H1 (cell line): ENCODE measurements at regions not wholly inside any gene's neighbourhood (a gene's known extent, or its start where the extent isn't known, plus 50 kb on each side); places are given as distances from the start of the nearest gene placed in this dataset.
"Not testable (repeated sequence)": the region's sequence is repeated elsewhere in the genome, so short reads cannot be mapped to it uniquely, and the experiment has no call there.

Source experiments
- CTCF ChIA-PET: fragments of 300-600 bp; sonication (Branson Sonifier 250); formaldehyde crosslinking; loops from one replicate; lab custom pipeline; 2021; ENCODE audit not compliant: partially characterized antibody; lab: Charles Lee
- POLR2A ChIA-PET: fragments of 300-600 bp; sonication (Branson Sonifier 250); formaldehyde crosslinking; loops from one replicate; lab custom pipeline; 2021; ENCODE audit warnings: inconsistent platforms; ENCODE audit not compliant: partially characterized antibody; lab: Charles Lee
- DNase-seq, 2 experiments: peaks; one replicate each; pipeline versions ENCODE4 v3.0.0 to v3.0.0-alpha.2; 2010 to 2022; ENCODE audit warnings: low spot score in 2 of 2, low read depth in 1 of 2, mixed read lengths in 1 of 2
- FAIRE-seq: peaks from 2 replicates; lab custom pipeline; 2011; peaks lifted over from hg19 to GRCh38; lab: Jason Lieb, UNC
- H2AFZ ChIP-seq: 2 replicates; pipeline ENCODE4 v1.8.1; 2012; ENCODE audit warnings: low read length, inconsistent platforms
- H2AK5ac ChIP-seq: 2 replicates; pipeline ENCODE4 v1.6.1; 2013; ENCODE audit warnings: low read depth, low read length
- H2BK120ac ChIP-seq: replicated peaks from 2 replicates; pipeline ENCODE3; 2013; ENCODE audit warnings: low read depth, low read length, inconsistent platforms
- H2BK12ac ChIP-seq: 2 replicates; pipeline ENCODE4 v1.6.1; 2013; ENCODE audit warnings: low read depth, low read length
- H2BK15ac ChIP-seq: 2 replicates; pipeline ENCODE4 v1.6.1; 2013; ENCODE audit warnings: low read length
- H2BK20ac ChIP-seq: 2 replicates; pipeline ENCODE4 v1.6.1; 2013; ENCODE audit warnings: low read length
- H2BK5ac ChIP-seq: 2 replicates; pipeline ENCODE4 v1.6.1; 2013; ENCODE audit warnings: low read depth, low read length
- H3K14ac ChIP-seq: 2 replicates; pipeline ENCODE4 v1.6.1; 2013; ENCODE audit warnings: inconsistent platforms; ENCODE audit not compliant: insufficient read length
- H3K18ac ChIP-seq: 2 replicates; pipeline ENCODE4 v1.6.1; 2013; ENCODE audit warnings: low read length; ENCODE audit errors: extremely low read depth
- H3K23ac ChIP-seq: 2 replicates; pipeline ENCODE4 v1.6.1; 2013; ENCODE audit warnings: inconsistent platforms; ENCODE audit not compliant: insufficient read length
- H3K23me2 ChIP-seq: 2 replicates; pipeline ENCODE4 v1.6.1; 2013; ENCODE audit warnings: low read depth, low read length
- H3K27ac ChIP-seq: 2 replicates; pipeline ENCODE4 v1.6.1; 2011; ENCODE audit warnings: low read depth, low read length, inconsistent platforms
- H3K27me3 ChIP-seq, 4 experiments: replicated peaks in 1 of 4; 1 replicate in 1 of 4; 2 replicates in 3 of 4; pipeline versions ENCODE4 v1.6.1 to v1.8.1; 2011 to 2013; ENCODE audit warnings: low read length in 3 of 4, mild to moderate bottlenecking in 3 of 4, inconsistent platforms in 2 of 4, mixed read lengths in 2 of 4, moderate library complexity in 1 of 4; ENCODE audit not compliant: control insufficient read depth in 3 of 4, insufficient read depth in 3 of 4; ENCODE audit errors: extremely low read depth in 1 of 4
- H3K36me3 ChIP-seq, 4 experiments: 2 replicates each; pipeline versions ENCODE4 v1.6.1 to v1.8.1; 2011 to 2013; ENCODE audit warnings: mild to moderate bottlenecking in 4 of 4, low read length in 3 of 4, moderate library complexity in 2 of 4, control low read depth in 1 of 4, inconsistent platforms in 1 of 4; ENCODE audit not compliant: insufficient read depth in 4 of 4, control insufficient read depth in 2 of 4
- H3K4ac ChIP-seq: replicated peaks from 2 replicates; pipeline ENCODE3; 2013; ENCODE audit warnings: low read length, low read depth, mixed read lengths, inconsistent platforms; ENCODE audit not compliant: insufficient read length
- H3K4me1 ChIP-seq, 4 experiments: replicated peaks in 1 of 4; 1 replicate in 1 of 4; 2 replicates in 3 of 4; pipeline versions ENCODE4 v1.6.1 to v1.8.1; 2011 to 2013; ENCODE audit warnings: low read length in 3 of 4, inconsistent platforms in 2 of 4, mixed read lengths in 1 of 4; ENCODE audit not compliant: insufficient read depth in 4 of 4, control insufficient read depth in 3 of 4
- H3K4me2 ChIP-seq, 2 experiments: 2 replicates each; pipeline versions ENCODE4 v1.6.1 to v1.8.1; 2011 to 2013; ENCODE audit warnings: low read depth in 2 of 2, low read length in 2 of 2, control low read depth in 1 of 2, inconsistent platforms in 1 of 2, mild to moderate bottlenecking in 1 of 2; ENCODE audit not compliant: insufficient read depth in 1 of 2
- H3K4me3 ChIP-seq, 4 experiments: fragments of 200-600, 300-600 bp in 1 of 4; sonication (generic), shearing (Covaris generic), sonication (Bioruptor Twin) in 1 of 4; 2 replicates each; pipeline versions ENCODE4 v1.5.1 to v1.8.1; 2011 to 2016; ENCODE audit warnings: low read length in 4 of 4, low read depth in 3 of 4, control low read depth in 2 of 4, inconsistent platforms in 2 of 4, mild to moderate bottlenecking in 2 of 4, mixed read lengths in 1 of 4, moderate library complexity in 1 of 4; ENCODE audit not compliant: insufficient read depth in 2 of 4; ENCODE audit errors: extremely low read depth in 1 of 4
- H3K56ac ChIP-seq: replicated peaks from 2 replicates; pipeline ENCODE3; 2013; ENCODE audit warnings: low read depth, mild to moderate bottlenecking, mixed read lengths, low read length, inconsistent platforms; ENCODE audit not compliant: insufficient read length
- H3K79me1 ChIP-seq: 2 replicates; pipeline ENCODE4 v1.6.1; 2013; ENCODE audit warnings: low read depth, low read length, control low read depth
- H3K79me2 ChIP-seq, 2 experiments: 2 replicates each; pipeline versions ENCODE4 v1.6.1 to v1.8.1; 2012 to 2013; ENCODE audit warnings: low read length in 2 of 2, mild to moderate bottlenecking in 2 of 2, inconsistent platforms in 1 of 2; ENCODE audit not compliant: insufficient read depth in 2 of 2, control insufficient read depth in 1 of 2
- H3K9ac ChIP-seq, 4 experiments: replicated peaks in 1 of 4; 1 replicate in 1 of 4; 2 replicates in 3 of 4; pipeline versions ENCODE4 v1.6.1 to v1.8.1; 2011 to 2013; ENCODE audit warnings: low read depth in 3 of 4, low read length in 3 of 4, control low read depth in 2 of 4, mild to moderate bottlenecking in 2 of 4, moderate library complexity in 2 of 4, inconsistent platforms in 1 of 4; ENCODE audit errors: extremely low read depth in 1 of 4
- H3K9me3 ChIP-seq, 2 experiments: 2 replicates each; pipeline versions ENCODE4 v1.6.1 to v1.8.1; 2012 to 2013; ENCODE audit warnings: mild to moderate bottlenecking in 2 of 2, moderate library complexity in 2 of 2, control low read depth in 1 of 2, inconsistent platforms in 1 of 2, low read depth in 1 of 2, low read length in 1 of 2, mixed read lengths in 1 of 2; ENCODE audit not compliant: insufficient read depth in 2 of 2
- H4K20me1 ChIP-seq, 2 experiments: replicated peaks in 1 of 2; 2 replicates each; pipeline versions ENCODE3 to v1.8.1; 2011 to 2013; ENCODE audit warnings: inconsistent platforms in 2 of 2, low read length in 2 of 2, mild to moderate bottlenecking in 1 of 2; ENCODE audit not compliant: insufficient read depth in 2 of 2, control insufficient read depth in 1 of 2
- H4K5ac ChIP-seq: 2 replicates; pipeline ENCODE4 v1.6.1; 2013; ENCODE audit warnings: low read length, low read depth, mixed read lengths, inconsistent platforms; ENCODE audit not compliant: insufficient read length
- H4K8ac ChIP-seq: 2 replicates; pipeline ENCODE4 v1.8.0; 2013; ENCODE audit warnings: mild to moderate bottlenecking, moderate library complexity, low read length, inconsistent platforms; ENCODE audit not compliant: insufficient read depth; ENCODE audit errors: extremely low read depth
- H4K91ac ChIP-seq: replicated peaks from 2 replicates; pipeline ENCODE3; 2013; ENCODE audit warnings: low read length, mixed read lengths, inconsistent platforms; ENCODE audit not compliant: insufficient read length
- WGBS, 2 experiments: shearing (Covaris generic) in 1 of 2; methylation state at CpG; one replicate each; pipeline versions ENCODE4 v1.1.6 to v1.1.7; 2013 to 2015; ENCODE audit warnings: low lambda C conversion rate in 2 of 2, mixed read lengths in 2 of 2, inconsistent platforms in 1 of 2, low coverage in 1 of 2, missing lambda C conversion rate in 1 of 2; ENCODE audit not compliant: insufficient replicate concordance in 2 of 2, insufficient coverage in 1 of 2, insufficient read length in 1 of 2; ENCODE audit errors: extremely low coverage in 1 of 2, missing lambda C conversion rate in 1 of 2; 5-methylcytosine and 5-hydroxymethylcytosine counted together

- POLR2A ChIA-PET, result interaction anchor here (1.0 kb wide), 1 partner anchor 26 kb away, joined by 3 read pairs; no protein-coding TSS in a partner anchor
Measured at GRCh38 chr1:196031387-196031786, 576.9 kb downstream of the KCNT2 start.

More at GRCh38 chr1:196031387-196031786, 576.9 kb downstream of the KCNT2 start:
- H4K91ac ChIP-seq, H3K79me1 ChIP-seq, H3K14ac ChIP-seq, H3K79me2 ChIP-seq, H2BK12ac ChIP-seq, H3K23me2 ChIP-seq, CTCF ChIA-PET, H4K20me1 ChIP-seq, H3K18ac ChIP-seq, H3K4me1 ChIP-seq, H2AK5ac ChIP-seq, H2BK20ac ChIP-seq, H3K36me3 ChIP-seq, H3K56ac ChIP-seq, H3K9me3 ChIP-seq, H2BK15ac ChIP-seq, H2AFZ ChIP-seq, DNase-seq, H2BK5ac ChIP-seq, H2BK120ac ChIP-seq, H4K5ac ChIP-seq, H3K4me2 ChIP-seq, H3K27me3 ChIP-seq, H3K23ac ChIP-seq, H4K8ac ChIP-seq, H3K4me3 ChIP-seq, H3K27ac ChIP-seq, H3K4ac ChIP-seq, FAIRE-seq, H3K9ac ChIP-seq: not testable (repeated sequence)
- 84% methylated on average over 2 of the region's 2 CpGs; no CpG with 5 or more reads in 1 of the 2 experiments for WGBS, 2 experiments
